ENCODE measurements at regions not wholly inside any gene's neighbourhood (a gene's known extent, or its start where the extent isn't known, plus 50 kb on each side); places are given as distances from the start of the nearest gene placed in this dataset.

DNA sequence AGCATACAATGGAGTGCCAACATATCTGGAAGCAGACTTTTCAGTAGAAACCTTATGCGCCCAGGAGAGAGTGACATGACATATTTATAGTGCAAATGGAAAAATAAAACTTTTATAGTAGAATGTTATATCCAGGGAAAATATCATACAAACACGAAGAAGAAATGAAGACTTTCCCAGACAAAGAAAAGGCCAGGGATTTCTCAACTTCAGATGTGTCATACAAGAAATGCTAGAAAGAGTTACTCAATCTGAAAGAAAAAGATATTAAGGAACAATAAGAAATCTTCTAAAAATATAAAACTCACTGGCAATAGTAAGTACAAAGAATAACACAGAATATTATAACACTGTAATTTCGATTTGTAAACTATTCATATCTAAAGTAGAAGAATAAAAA, 1269.3 kb downstream of the GRIK2 start:
- Mint-ChIP-seq H3K36me3 (no peaks in the 10 kb centered on the region), H3K27ac (no peak overlapping the region), H3K4me1 (no peaks in the 10 kb centered on the region), H3K9me3 (0 out of 2 replicates have a peak, but pooled peaks cover under 1% of the 10 kb centered on the region), H3K27me3 (ENCODE audit: low read depth) (no peaks in the 10 kb centered on the region), H3K4me3 (no peak overlapping the region)
- ATAC-seq (no peak), DNase-seq (ENCODE audit: low spot score) (no peak)
- POLR2A ChIA-PET: no interaction called here
- CTCF ChIA-PET: no interaction called here
- TF ChIP-seq ZNF416 (CRISPR knock-in tag; IDR thresholded peaks at IDR 0.05) (no peak), ZNF263 (CRISPR knock-in tag; IDR thresholded peaks at IDR 0.05; ENCODE audit: low read depth) (no peak), FOXP1 (CRISPR knock-in tag; IDR thresholded peaks at IDR 0.05; ENCODE audit: borderline replicate concordance) (no peak), ZNF219 (CRISPR knock-in tag; IDR thresholded peaks at IDR 0.05; ENCODE audit: borderline replicate concordance) (no peak), GABPB1 (CRISPR knock-in tag; IDR thresholded peaks at IDR 0.05) (no peak), ARID4B (CRISPR knock-in tag; IDR thresholded peaks at IDR 0.05; ENCODE audit: borderline replicate concordance) (no peak), SMAD3 (CRISPR knock-in tag; IDR thresholded peaks at IDR 0.05; ENCODE audit: borderline replicate concordance) (no peak), ZNF396 (CRISPR knock-in tag; IDR thresholded peaks at IDR 0.05; ENCODE audit: borderline replicate concordance) (no peak), JAZF1 (CRISPR knock-in tag; IDR thresholded peaks at IDR 0.05) (no peak), EMX1 (CRISPR knock-in tag; IDR thresholded peaks at IDR 0.05) (no peak)

- H3K27me3 Mint-ChIP-seq (ENCODE audit: low read depth): no peaks in the 10 kb centered on the region
- ATAC-seq: no peak
- TF ChIP-seq JUN (CRISPR knock-in tag; IDR thresholded peaks at IDR 0.05): no peak
- TF ChIP-seq ZNF512 (CRISPR knock-in tag; IDR thresholded peaks at IDR 0.05; ENCODE audit: borderline replicate concordance): no peak
- no peak for TF ChIP-seq ZNF416 (CRISPR knock-in tag; IDR thresholded peaks at IDR 0.05)
- no peak for TF ChIP-seq ATF1 (CRISPR knock-in tag; IDR thresholded peaks at IDR 0.05)
- TF ChIP-seq, protein P1, sequence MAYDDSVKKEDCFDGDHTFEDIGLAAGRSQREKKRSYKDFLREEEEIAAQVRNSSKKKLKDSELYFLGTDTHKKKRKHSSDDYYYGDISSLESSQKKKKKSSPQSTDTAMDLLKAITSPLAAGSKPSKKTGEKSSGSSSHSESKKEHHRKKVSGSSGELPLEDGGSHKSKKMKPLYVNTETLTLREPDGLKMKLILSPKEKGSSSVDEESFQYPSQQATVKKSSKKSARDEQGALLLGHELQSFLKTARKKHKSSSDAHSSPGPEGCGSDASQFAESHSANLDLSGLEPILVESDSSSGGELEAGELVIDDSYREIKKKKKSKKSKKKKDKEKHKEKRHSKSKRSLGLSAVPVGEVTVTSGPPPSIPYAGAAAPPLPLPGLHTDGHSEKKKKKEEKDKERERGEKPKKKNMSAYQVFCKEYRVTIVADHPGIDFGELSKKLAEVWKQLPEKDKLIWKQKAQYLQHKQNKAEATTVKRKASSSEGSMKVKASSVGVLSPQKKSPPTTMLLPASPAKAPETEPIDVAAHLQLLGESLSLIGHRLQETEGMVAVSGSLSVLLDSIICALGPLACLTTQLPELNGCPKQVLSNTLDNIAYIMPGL (CRISPR knock-in tag; IDR thresholded peaks at IDR 0.05): no peak
- TF ChIP-seq GABPB1 (CRISPR knock-in tag; IDR thresholded peaks at IDR 0.05): no peak
- TF ChIP-seq ARID4B (CRISPR knock-in tag; IDR thresholded peaks at IDR 0.05; ENCODE audit: borderline replicate concordance): no peak
- TF ChIP-seq, protein P2, sequence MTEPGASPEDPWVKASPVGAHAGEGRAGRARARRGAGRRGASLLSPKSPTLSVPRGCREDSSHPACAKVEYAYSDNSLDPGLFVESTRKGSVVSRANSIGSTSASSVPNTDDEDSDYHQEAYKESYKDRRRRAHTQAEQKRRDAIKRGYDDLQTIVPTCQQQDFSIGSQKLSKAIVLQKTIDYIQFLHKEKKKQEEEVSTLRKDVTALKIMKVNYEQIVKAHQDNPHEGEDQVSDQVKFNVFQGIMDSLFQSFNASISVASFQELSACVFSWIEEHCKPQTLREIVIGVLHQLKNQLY (CRISPR knock-in tag; IDR thresholded peaks at IDR 0.05): no peak
- TF ChIP-seq MXD4 (CRISPR knock-in tag; IDR thresholded peaks at IDR 0.05; ENCODE audit: borderline replicate concordance): no peak
- no peak for TF ChIP-seq FOXP1 (CRISPR knock-in tag; IDR thresholded peaks at IDR 0.05; ENCODE audit: borderline replicate concordance)
- no peak for TF ChIP-seq CREB1 (CRISPR knock-in tag; IDR thresholded peaks at IDR 0.05)
- TF ChIP-seq ETV6 (CRISPR knock-in tag; IDR thresholded peaks at IDR 0.05): no peak
- TF ChIP-seq SMAD4 (CRISPR knock-in tag; IDR thresholded peaks at IDR 0.05): no peak
- TF ChIP-seq NFE2L1 (CRISPR knock-in tag; IDR thresholded peaks at IDR 0.05): no peak
- TF ChIP-seq EMX1 (CRISPR knock-in tag; IDR thresholded peaks at IDR 0.05): no peak
- TF ChIP-seq ZNF138 (CRISPR knock-in tag; conservative IDR thresholded peaks at IDR 0.05): no peak
Observed at GRCh38 chr6:102660303-102660702, 1266.8 kb downstream of the GRIK2 start.

More at GRCh38 chr6:102660303-102660702, 1266.8 kb downstream of the GRIK2 start:
- no peaks in the 10 kb centered on the region for H3K36me3 Mint-ChIP-seq
- POLR2A ChIA-PET: no interaction called here
- H3K4me1 Mint-ChIP-seq: no peaks in the 10 kb centered on the region
- no peak overlapping the region for H3K27ac Mint-ChIP-seq
- peaks cover 7% of the 10 kb centered on the region; the same call in 1 of the 2 replicates for H3K9me3 Mint-ChIP-seq
- no peak for DNase-seq (ENCODE audit: low spot score)
- no peak overlapping the region for H3K4me3 Mint-ChIP-seq
- CTCF ChIA-PET: no interaction called here

Data from WTC11 (cell line).